ENCODE measurements at regions not wholly inside any gene's neighbourhood (a gene's known extent, or its start where the extent isn't known, plus 50 kb on each side); places are given as distances from the start of the nearest gene placed in this dataset.

- DNase-seq, result no peak
Observed at GRCh38 chr2:181395851-181396250, 61.3 kb upstream of the ITGA4 start.

GRCh38 chr2:181396256-181397123, 60.7 kb upstream of the ITGA4 start:
- no peak for DNase-seq

GRCh38 chr2:181397331-181397730, 59.9 kb upstream of the ITGA4 start:
- DNase-seq, result no peak

GRCh38 chr2:181398000-181398399, 59.2 kb upstream of the ITGA4 start:
- no peak for DNase-seq

- DNase-seq, result no peak
Observed at GRCh38 chr2:181399027-181399426, 58.2 kb upstream of the ITGA4 start.

GRCh38 chr2:181404472-181404871, 52.7 kb upstream of the ITGA4 start:
- DNase-seq, result no peak

- no peak for DNase-seq
Observed at GRCh38 chr2:181407171-181407570, 50.0 kb upstream of the ITGA4 start.

All from activated CD4-positive, alpha-beta T cell treated with anti-CD3 and anti-CD28 coated beads for 4 hours (primary cell).